T-cell (primary cell): ENCODE measurements at regions not wholly inside any gene's neighbourhood (a gene's known extent, or its start where the extent isn't known, plus 50 kb on each side); places are given as distances from the start of the nearest gene placed in this dataset.
"Not testable (repeated sequence)": the region's sequence is repeated elsewhere in the genome, so short reads cannot be mapped to it uniquely, and the experiment has no call there.

Experiments
- ATAC-seq, 4 experiments: fragments of 200-7000 bp in 3 of 4; fragments of 150-1000 bp in 1 of 4; cut with Tn5 transposase; replicated peaks in 1 of 4; 1 replicate in 3 of 4; 2 replicates in 1 of 4; pipeline ENCODE4 v1.10.0; 2021; ENCODE audit warnings: moderate library complexity in 3 of 4, mild to moderate bottlenecking in 2 of 4, moderate number of reproducible peaks in 1 of 4
- CTCF ChIA-PET, 2 donors: fragments of 300-600 bp; sonication (Branson Sonifier 250); formaldehyde crosslinking; loops; one replicate each; lab custom pipeline; 2022; ENCODE audit warnings: antibody characterized with exemption in 2 of 2; lab: Charles Lee
- POLR2A ChIA-PET, 2 donors: fragments of 300-600 bp; sonication (Branson Sonifier 250); formaldehyde crosslinking; loops; one replicate each; lab custom pipeline; 2022; ENCODE audit warnings: antibody characterized with exemption in 2 of 2; lab: Charles Lee
- DNase-seq, 35 experiments: peaks; one replicate each; pipeline versions ENCODE4 v3.0.0 to v3.0.0-alpha.2; 2013 to 2023
- H3K27ac ChIP-seq: one replicate; pipeline ENCODE4 v1.5.1; 2013; ENCODE audit warnings: low read length
- H3K27me3 ChIP-seq, 2 experiments: replicated peaks in 1 of 2; 1 replicate in 1 of 2; 2 replicates in 1 of 2; pipeline versions ENCODE4 v1.6.1 to v1.7.0; 2013; ENCODE audit warnings: low read length in 1 of 2, mixed read lengths in 1 of 2; ENCODE audit not compliant: control insufficient read depth in 2 of 2, insufficient read depth in 2 of 2; ENCODE audit errors: extremely low read depth in 1 of 2
- H3K36me3 ChIP-seq, 2 donors: 1 replicate in 1 of 2; 2 replicates in 1 of 2; pipeline versions ENCODE4 v1.6.1 to v1.7.0; 2013; ENCODE audit warnings: low read length in 1 of 2; ENCODE audit not compliant: control insufficient read depth in 2 of 2, insufficient read depth in 1 of 2; ENCODE audit errors: extremely low read depth in 1 of 2
- H3K4me1 ChIP-seq, 2 experiments: 1 replicate in 1 of 2; 2 replicates in 1 of 2; pipeline versions ENCODE4 v1.6.1 to v1.7.0; 2013; ENCODE audit warnings: low read length in 2 of 2, mixed read lengths in 1 of 2; ENCODE audit not compliant: insufficient read depth in 2 of 2, control insufficient read depth in 1 of 2; ENCODE audit errors: extremely low read depth in 1 of 2
- H3K4me3 ChIP-seq, 2 donors: 1 replicate in 1 of 2; 2 replicates in 1 of 2; pipeline versions ENCODE4 v1.5.1 to v1.7.0; 2013; ENCODE audit warnings: mild to moderate bottlenecking in 2 of 2, low read length in 1 of 2, moderate library complexity in 1 of 2; ENCODE audit not compliant: control insufficient read depth in 1 of 2; ENCODE audit errors: extremely low read depth in 1 of 2
- H3K9me3 ChIP-seq: 2 replicates; pipeline ENCODE4 v1.7.0; 2013
- H3K27ac Mint-ChIP-seq, 2 donors: one replicate each; pipeline ENCODE4 v1.8.0; 2020 to 2021; ENCODE audit warnings: mild to moderate bottlenecking in 2 of 2, mixed read lengths in 2 of 2
- H3K27me3 Mint-ChIP-seq, 2 donors: one replicate each; pipeline ENCODE4 v1.8.0; 2021 to 2022; ENCODE audit warnings: mixed read lengths in 2 of 2
- H3K36me3 Mint-ChIP-seq: one replicate; pipeline ENCODE4 v1.8.0; 2021; ENCODE audit warnings: mixed read lengths
- H3K4me1 Mint-ChIP-seq, 3 donors: one replicate each; pipeline ENCODE4 v1.8.0; 2020 to 2022; ENCODE audit warnings: mixed read lengths in 3 of 3, mild to moderate bottlenecking in 1 of 3
- H3K4me3 Mint-ChIP-seq, 3 donors: one replicate each; pipeline ENCODE4 v1.8.0; 2020 to 2022; ENCODE audit warnings: mild to moderate bottlenecking in 3 of 3, mixed read lengths in 3 of 3, moderate library complexity in 3 of 3
- H3K9me3 Mint-ChIP-seq, 3 donors: one replicate each; pipeline ENCODE4 v1.8.0; 2020 to 2022; ENCODE audit warnings: mixed read lengths in 3 of 3
- WGBS: methylation state at CpG from one replicate; pipeline ENCODE4 v1.1.5; 2013; ENCODE audit warnings: missing lambda C conversion rate; ENCODE audit not compliant: insufficient coverage; 5-methylcytosine and 5-hydroxymethylcytosine counted together

DNA sequence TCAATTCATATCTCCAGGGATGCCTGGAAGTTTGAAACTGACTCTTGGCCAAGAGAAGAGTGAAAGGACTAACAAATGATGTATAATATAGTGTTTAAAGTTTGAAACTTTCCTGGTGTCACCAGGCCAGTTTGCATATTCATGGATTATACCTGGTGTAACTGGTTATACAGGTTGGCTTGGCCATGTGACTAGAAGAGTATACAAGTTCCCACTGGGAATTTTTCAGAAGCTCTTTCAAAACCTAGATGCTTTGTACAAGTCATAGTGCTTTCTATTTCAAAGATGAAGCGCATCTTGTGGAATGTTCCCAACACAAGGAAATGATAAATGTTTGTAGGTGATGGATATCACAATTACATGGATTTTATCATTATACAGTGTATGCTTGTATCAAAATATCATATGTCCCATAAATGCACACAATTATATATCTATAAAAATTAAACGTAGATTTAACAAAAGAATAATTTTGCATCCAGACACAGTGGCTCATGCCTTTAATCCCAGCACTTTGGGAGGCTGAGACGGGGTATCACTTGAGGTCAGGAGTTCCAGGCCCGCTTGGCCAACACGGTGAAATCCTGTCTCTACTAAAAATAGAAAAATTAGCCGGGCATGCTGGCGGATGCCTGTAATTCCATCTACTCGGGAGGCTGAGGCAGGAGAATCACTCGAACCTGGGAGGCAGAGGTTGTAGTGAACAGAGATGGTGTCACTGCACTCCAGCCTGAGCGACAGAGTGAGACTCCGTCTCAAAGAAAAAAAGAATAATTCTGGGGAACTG is 1420.2 kb downstream of the GRIK2 start:
- Histone ChIP-seq H3K36me3 (no peaks in the 10 kb centered on the region), H3K4me3 (no peak overlapping the region), H3K9me3 (no peaks in the 10 kb centered on the region), H3K4me1 (no peaks in the 10 kb centered on the region), H3K27ac (no peak overlapping the region), H3K27me3 (no peaks in the 10 kb centered on the region)
- H3K9me3 Mint-ChIP-seq: peaks cover 3 to 4% (median 4%) of the 10 kb centered on the region in 3 donors
- H3K36me3 Mint-ChIP-seq: no peaks in the 10 kb centered on the region
- DNase-seq (no peak), ATAC-seq (no peak)
- H3K4me1 Mint-ChIP-seq: no peaks in the 10 kb centered on the region
- H3K4me3 Mint-ChIP-seq: no peak overlapping the region
- POLR2A ChIA-PET: interaction anchor here in 1 of 2 donors (0.6 kb wide), 1 partner anchor 1122 kb away, joined by 6 read pairs; no protein-coding TSS in a partner anchor
- WGBS: 86% methylated on average over 9 of the region's 11 CpGs
- H3K27ac Mint-ChIP-seq: no peak overlapping the region
- no peaks in the 10 kb centered on the region for H3K27me3 Mint-ChIP-seq
- CTCF ChIA-PET: no interaction called here

DNA sequence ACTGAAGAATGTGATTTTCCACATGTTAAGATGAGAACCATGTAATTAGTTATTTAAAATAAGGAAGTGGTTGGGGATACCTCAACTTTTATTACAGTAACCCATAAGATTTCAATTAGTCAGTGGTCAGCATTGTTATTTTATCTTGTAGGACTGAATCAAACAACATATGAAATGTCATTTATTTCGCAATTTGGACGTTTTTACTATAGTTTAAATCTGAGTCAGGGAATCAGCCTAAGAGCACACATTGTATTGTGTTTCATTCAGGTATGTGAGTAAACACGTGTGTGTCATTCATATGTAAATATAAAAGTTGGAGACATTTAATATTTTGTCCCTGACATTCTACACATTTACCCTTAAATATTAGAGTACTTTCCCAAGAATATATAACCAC is 1418.7 kb downstream of the GRIK2 start:
- H3K4me1 ChIP-seq: no peaks in the 10 kb centered on the region
- Mint-ChIP-seq H3K4me1 (no peaks in the 10 kb centered on the region), H3K36me3 (no peaks in the 10 kb centered on the region), H3K27me3 (no peaks in the 10 kb centered on the region), H3K4me3 (no peak overlapping the region), H3K27ac (no peak overlapping the region), H3K9me3 (peaks cover 4 to 5% (median 4%) of the 10 kb centered on the region in 3 donors)
- H3K9me3 ChIP-seq: no peaks in the 10 kb centered on the region
- DNase-seq (no peak), ATAC-seq (no peak)
- no peak overlapping the region for H3K4me3 ChIP-seq
- H3K27ac ChIP-seq: no peak overlapping the region
- 71% methylated on average over 2 of the region's 3 CpGs for WGBS
- no peaks in the 10 kb centered on the region for H3K27me3 ChIP-seq
- H3K36me3 ChIP-seq: no peaks in the 10 kb centered on the region
- ChIA-PET CTCF (no interaction called here), POLR2A (no interaction called here)

GRCh38 chr6:102808944-102809505 is 1415.5 kb downstream of the GRIK2 start:
- H3K27me3 ChIP-seq, H3K27me3 Mint-ChIP-seq, DNase-seq, H3K27ac ChIP-seq, H3K36me3 Mint-ChIP-seq, H3K9me3 Mint-ChIP-seq, H3K27ac Mint-ChIP-seq, H3K4me1 ChIP-seq, CTCF ChIA-PET, H3K36me3 ChIP-seq, H3K9me3 ChIP-seq, POLR2A ChIA-PET, H3K4me1 Mint-ChIP-seq, H3K4me3 Mint-ChIP-seq, H3K4me3 ChIP-seq, ATAC-seq: not testable (repeated sequence)
- 76% methylated on average over 9 of the region's 11 CpGs for WGBS

DNA sequence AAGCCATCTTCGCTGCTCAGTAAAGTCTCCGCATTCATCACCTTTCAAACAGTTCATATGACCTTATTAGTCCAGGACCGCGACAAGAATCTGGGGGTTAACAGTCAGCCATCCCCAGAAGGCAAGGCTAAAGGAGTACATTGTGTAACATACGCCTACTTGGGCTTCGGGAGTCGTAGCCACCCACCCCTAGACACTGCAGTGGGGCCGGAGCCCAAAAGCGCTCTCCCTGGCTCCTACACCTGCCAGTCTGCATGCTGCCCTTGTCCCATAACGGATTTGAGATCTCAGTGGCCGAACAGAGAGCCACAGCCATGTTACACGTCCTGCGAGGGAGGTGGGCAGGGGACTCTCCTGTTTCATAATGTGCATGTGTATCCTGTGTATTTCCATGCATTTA is 1405.5 kb downstream of the GRIK2 start:
- Mint-ChIP-seq H3K36me3 (no peaks in the 10 kb centered on the region), H3K27ac (no peak overlapping the region), H3K9me3 (peaks cover 0 to 7% (median 2%) of the 10 kb centered on the region in 3 donors), H3K4me3 (no peak overlapping the region), H3K27me3 (no peaks in the 10 kb centered on the region), H3K4me1 (no peaks in the 10 kb centered on the region)
- Histone ChIP-seq H3K4me3 (no peak overlapping the region), H3K27ac (no peak overlapping the region), H3K4me1 (no peaks in the 10 kb centered on the region), H3K36me3 (no peaks in the 10 kb centered on the region), H3K27me3 (no peaks in the 10 kb centered on the region), H3K9me3 (no peaks in the 10 kb centered on the region)
- DNase-seq (no peak), ATAC-seq (no peak)
- ChIA-PET CTCF (no interaction called here), POLR2A (no interaction called here)
- WGBS: 79% methylated on average over 9 of the region's 13 CpGs

- Mint-ChIP-seq H3K27ac (no peak overlapping the region), H3K4me3 (no peak overlapping the region), H3K27me3 (no peaks in the 10 kb centered on the region), H3K9me3 (peaks cover 0 to 7% (median 2%) of the 10 kb centered on the region in 3 donors), H3K36me3 (no peaks in the 10 kb centered on the region), H3K4me1 (no peaks in the 10 kb centered on the region)
- no peaks in the 10 kb centered on the region for H3K9me3 ChIP-seq
- DNase-seq: no peak
- ChIA-PET CTCF (no interaction called here), POLR2A (no interaction called here)
- WGBS: 11% methylated on average over 11 of the region's 13 CpGs
- no peak overlapping the region for H3K4me3 ChIP-seq
- ATAC-seq: no peak
- H3K27ac ChIP-seq: no peak overlapping the region
- H3K4me1 ChIP-seq: no peaks in the 10 kb centered on the region
- H3K36me3 ChIP-seq: no peaks in the 10 kb centered on the region
- H3K27me3 ChIP-seq: no peaks in the 10 kb centered on the region
Observed at GRCh38 chr6:102798636-102799035, 1405.1 kb downstream of the GRIK2 start.

- WGBS: no CpG with 5 or more reads among the region's 1 CpG
- no peak overlapping the region for H3K4me3 Mint-ChIP-seq
- H3K36me3 ChIP-seq: no peaks in the 10 kb centered on the region
- ChIA-PET CTCF (no interaction called here), POLR2A (no interaction called here)
- no peak overlapping the region for H3K27ac ChIP-seq
- no peaks in the 10 kb centered on the region for H3K27me3 ChIP-seq
- no peak overlapping the region for H3K27ac Mint-ChIP-seq
- no peaks in the 10 kb centered on the region for H3K27me3 Mint-ChIP-seq
- no peak for DNase-seq
- H3K9me3 ChIP-seq: no peaks in the 10 kb centered on the region
- peaks cover 0 to 7% (median 0%) of the 10 kb centered on the region in 3 donors for H3K9me3 Mint-ChIP-seq
- no peaks in the 10 kb centered on the region for H3K4me1 ChIP-seq
- no peak overlapping the region for H3K4me3 ChIP-seq
- H3K4me1 Mint-ChIP-seq: no peaks in the 10 kb centered on the region
- ATAC-seq: no peak
- H3K36me3 Mint-ChIP-seq: no peaks in the 10 kb centered on the region
Observed at GRCh38 chr6:102793752-102794151, 1400.2 kb downstream of the GRIK2 start.
